C4-2B (cell line): ENCODE measurements at regions not wholly inside any gene's neighbourhood (a gene's known extent, or its start where the extent isn't known, plus 50 kb on each side); places are given as distances from the start of the nearest gene placed in this dataset.

Experiments
- ZFX ChIP-seq: fragments of 450-650 bp; IDR thresholded peaks from 2 replicates; pipeline ENCODE4 v1.6.1; 2017
- TF ChIP-seq, protein P1 (sequence below): fragments of 450-650 bp; conservative IDR thresholded peaks from 2 replicates; pipeline ENCODE4 v1.5.1; 2017; ENCODE audit warnings: mild to moderate bottlenecking

- TF ChIP-seq, protein P1, sequence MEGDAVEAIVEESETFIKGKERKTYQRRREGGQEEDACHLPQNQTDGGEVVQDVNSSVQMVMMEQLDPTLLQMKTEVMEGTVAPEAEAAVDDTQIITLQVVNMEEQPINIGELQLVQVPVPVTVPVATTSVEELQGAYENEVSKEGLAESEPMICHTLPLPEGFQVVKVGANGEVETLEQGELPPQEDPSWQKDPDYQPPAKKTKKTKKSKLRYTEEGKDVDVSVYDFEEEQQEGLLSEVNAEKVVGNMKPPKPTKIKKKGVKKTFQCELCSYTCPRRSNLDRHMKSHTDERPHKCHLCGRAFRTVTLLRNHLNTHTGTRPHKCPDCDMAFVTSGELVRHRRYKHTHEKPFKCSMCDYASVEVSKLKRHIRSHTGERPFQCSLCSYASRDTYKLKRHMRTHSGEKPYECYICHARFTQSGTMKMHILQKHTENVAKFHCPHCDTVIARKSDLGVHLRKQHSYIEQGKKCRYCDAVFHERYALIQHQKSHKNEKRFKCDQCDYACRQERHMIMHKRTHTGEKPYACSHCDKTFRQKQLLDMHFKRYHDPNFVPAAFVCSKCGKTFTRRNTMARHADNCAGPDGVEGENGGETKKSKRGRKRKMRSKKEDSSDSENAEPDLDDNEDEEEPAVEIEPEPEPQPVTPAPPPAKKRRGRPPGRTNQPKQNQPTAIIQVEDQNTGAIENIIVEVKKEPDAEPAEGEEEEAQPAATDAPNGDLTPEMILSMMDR, result no peak
- no peak for TF ChIP-seq ZFX
Observed at GRCh38 chr5:126166368-126166767, 256.8 kb upstream of the GRAMD2B start.
